Adrenal gland (tissue), 5 donors: ENCODE measurements at regions not wholly inside any gene's neighbourhood (a gene's known extent, or its start where the extent isn't known, plus 50 kb on each side); places are given as distances from the start of the nearest gene placed in this dataset.
"Not testable (repeated sequence)": the region's sequence is repeated elsewhere in the genome, so short reads cannot be mapped to it uniquely, and the experiment has no call there.

Experiments
- POLR2A ChIP-seq, 2 donors: fragments of 450-650 bp; IDR thresholded peaks; one replicate each; pipeline ENCODE4 v1.6.1; 2017; ENCODE audit warnings: antibody characterized with exemption in 2 of 2, mild to moderate bottlenecking in 2 of 2, moderate library complexity in 1 of 2
- TF ChIP-seq, protein P1 (sequence below), 6 experiments: fragments of 450-650 bp in 4 of 6; fragments of 200-600 bp in 2 of 6; sonication (generic) in 1 of 6; IDR thresholded peaks; 1 replicate in 5 of 6; 2 replicates in 1 of 6; pipeline versions ENCODE4 v1.5.1 to v1.8.0; 2016 to 2021; ENCODE audit warnings: antibody characterized with exemption in 6 of 6, mild to moderate bottlenecking in 2 of 6, moderate library complexity in 1 of 6
- donor health status: DM: no; HTN: no; CAD: no.

GRCh38 chr17:64794113-64794512 lies 125.2 kb downstream of the LRRC37A3 start:
- TF ChIP-seq, protein P1, sequence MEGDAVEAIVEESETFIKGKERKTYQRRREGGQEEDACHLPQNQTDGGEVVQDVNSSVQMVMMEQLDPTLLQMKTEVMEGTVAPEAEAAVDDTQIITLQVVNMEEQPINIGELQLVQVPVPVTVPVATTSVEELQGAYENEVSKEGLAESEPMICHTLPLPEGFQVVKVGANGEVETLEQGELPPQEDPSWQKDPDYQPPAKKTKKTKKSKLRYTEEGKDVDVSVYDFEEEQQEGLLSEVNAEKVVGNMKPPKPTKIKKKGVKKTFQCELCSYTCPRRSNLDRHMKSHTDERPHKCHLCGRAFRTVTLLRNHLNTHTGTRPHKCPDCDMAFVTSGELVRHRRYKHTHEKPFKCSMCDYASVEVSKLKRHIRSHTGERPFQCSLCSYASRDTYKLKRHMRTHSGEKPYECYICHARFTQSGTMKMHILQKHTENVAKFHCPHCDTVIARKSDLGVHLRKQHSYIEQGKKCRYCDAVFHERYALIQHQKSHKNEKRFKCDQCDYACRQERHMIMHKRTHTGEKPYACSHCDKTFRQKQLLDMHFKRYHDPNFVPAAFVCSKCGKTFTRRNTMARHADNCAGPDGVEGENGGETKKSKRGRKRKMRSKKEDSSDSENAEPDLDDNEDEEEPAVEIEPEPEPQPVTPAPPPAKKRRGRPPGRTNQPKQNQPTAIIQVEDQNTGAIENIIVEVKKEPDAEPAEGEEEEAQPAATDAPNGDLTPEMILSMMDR (IDR thresholded peaks at IDR 0.05) = not testable (repeated sequence)
- TF ChIP-seq POLR2A (IDR thresholded peaks at IDR 0.05) = not testable (repeated sequence)
